RCC 7860 (cell line): ENCODE measurements at regions not wholly inside any gene's neighbourhood (a gene's known extent, or its start where the extent isn't known, plus 50 kb on each side); places are given as distances from the start of the nearest gene placed in this dataset.

Experiments
- DNase-seq: peaks from one replicate; pipeline ENCODE4 v3.0.0-alpha.2; 2015; ENCODE audit warnings: low spot score
- FAIRE-seq: peaks from 2 replicates; lab custom pipeline; 2012; peaks lifted over from hg19 to GRCh38; lab: Jason Lieb, UNC

DNA sequence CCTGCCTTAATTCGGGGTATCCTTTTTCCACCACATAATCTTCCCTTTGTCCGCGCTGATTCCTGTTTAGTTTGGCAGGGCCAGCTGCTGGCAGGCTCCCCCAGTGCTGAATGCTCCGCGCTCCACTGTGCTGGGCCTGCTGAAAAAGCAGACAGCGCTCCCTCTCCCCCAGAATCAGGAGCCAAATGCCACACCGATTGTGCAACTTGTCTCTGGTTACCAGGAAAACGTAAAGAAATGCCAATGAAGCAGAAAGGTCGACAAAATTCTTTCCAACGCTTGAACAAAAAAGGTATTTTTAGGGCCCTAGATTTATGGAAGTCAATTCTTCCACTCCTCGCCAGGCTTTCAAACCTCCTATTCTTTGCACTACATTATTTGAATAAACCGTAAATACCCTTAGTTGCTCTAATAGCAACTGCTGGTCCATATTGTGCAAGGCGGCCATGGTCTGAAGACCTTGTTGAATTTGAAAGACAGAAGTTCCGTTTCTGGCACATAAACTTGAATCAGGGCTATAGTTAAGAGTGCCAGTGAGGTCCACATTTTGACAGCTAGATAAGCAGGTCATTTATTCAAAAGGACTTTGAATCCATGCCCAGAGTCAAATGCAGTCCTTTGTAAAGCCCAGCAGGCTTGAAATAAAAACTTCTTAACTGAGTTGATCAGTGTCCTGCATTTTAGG lies 206.7 kb upstream of the RFC3 start:
- FAIRE-seq (no peak), DNase-seq (peak; percentile 21)

- no peak for FAIRE-seq
- DNase-seq: no peak
These were observed 205.0 kb upstream of the RFC3 start for GRCh38 chr13:33612641-33613638.

DNA sequence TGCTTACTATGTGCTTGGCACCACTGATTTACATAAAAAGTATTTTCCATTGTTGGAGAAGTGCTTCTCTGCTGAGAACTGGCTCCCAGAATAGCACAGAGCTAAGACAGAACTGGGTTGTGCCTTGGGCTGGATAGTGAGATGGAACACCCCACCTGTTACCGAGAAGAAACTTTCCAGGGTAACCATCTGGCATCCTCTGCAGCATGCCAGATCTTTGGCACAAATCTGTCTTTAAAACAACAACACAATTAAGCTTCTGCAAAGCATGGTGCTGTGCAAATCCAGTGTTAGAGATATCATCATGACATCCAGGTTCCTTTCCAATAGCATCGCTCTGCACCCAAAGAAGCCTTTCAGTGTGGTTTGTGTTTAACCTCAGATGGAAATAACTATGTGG lies 202.5 kb upstream of the RFC3 start:
- no peak for FAIRE-seq
- no peak for DNase-seq

- FAIRE-seq (no peak), DNase-seq (no peak)
These were observed 201.8 kb upstream of the RFC3 start for GRCh38 chr13:33616130-33616529.

- DNase-seq (no peak), FAIRE-seq (no peak)
These were observed 200.9 kb upstream of the RFC3 start for GRCh38 chr13:33617055-33617454.

GRCh38 chr13:33624253-33624652 lies 193.7 kb upstream of the RFC3 start:
- DNase-seq (no peak), FAIRE-seq (no peak)

- no peak for DNase-seq
- no peak for FAIRE-seq
These were observed 193.2 kb upstream of the RFC3 start for GRCh38 chr13:33624740-33625139.

- no peak for FAIRE-seq
- no peak for DNase-seq
These were observed 191.5 kb upstream of the RFC3 start for GRCh38 chr13:33626407-33626806.

- FAIRE-seq: no peak
These were observed 189.3 kb upstream of the RFC3 start for GRCh38 chr13:33628662-33629061.

GRCh38 chr13:33629605-33630360 lies 188.2 kb upstream of the RFC3 start:
- DNase-seq (no peak), FAIRE-seq (no peak)

More at GRCh38 chr13:33628662-33629061, 189.3 kb upstream of the RFC3 start:
- no peak for DNase-seq

GRCh38 chr13:33633701-33634545 lies 184.0 kb upstream of the RFC3 start:
- FAIRE-seq (no peak), DNase-seq (no peak)

GRCh38 chr13:33634546-33634982 lies 183.4 kb upstream of the RFC3 start:
- no peak for FAIRE-seq
- no peak for DNase-seq

GRCh38 chr13:33636243-33636642 lies 181.7 kb upstream of the RFC3 start:
- no peak for FAIRE-seq
- DNase-seq: no peak

DNA sequence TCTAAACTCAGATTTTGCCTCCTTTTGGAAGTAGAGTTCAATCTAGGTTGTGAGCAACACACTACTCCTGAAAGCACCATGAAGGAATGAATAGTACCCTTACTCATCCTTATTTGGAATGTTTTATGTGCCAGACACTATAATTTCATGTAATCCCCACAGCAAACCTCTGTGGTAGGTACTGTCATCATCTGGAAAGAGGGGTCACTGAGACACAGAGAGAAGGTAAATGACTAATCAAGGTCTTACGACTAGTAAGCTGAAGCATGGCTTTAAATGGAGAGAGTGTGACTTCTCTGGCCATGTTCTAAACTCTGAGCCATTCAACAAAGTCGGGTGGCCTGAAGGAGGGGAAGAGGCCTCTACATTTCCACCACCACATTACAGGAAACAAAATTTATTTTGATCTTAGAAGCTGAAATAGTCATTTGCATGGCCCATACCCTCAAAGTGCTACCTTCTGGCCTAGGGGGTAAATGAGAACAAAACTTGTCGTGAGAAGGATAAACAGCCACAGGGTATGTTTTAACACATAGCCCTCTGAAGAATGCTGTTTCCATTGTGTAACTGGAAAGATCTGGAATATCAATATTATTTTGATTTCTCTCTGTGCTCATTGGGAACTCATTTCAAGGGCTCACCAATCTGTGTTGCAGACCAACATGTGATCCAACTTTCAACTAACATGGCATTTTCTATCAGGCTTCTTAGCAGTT lies 180.8 kb upstream of the RFC3 start:
- FAIRE-seq: no peak
- DNase-seq: no peak

GRCh38 chr13:33637978-33638743 lies 179.8 kb upstream of the RFC3 start:
- DNase-seq (no peak), FAIRE-seq (peak; percentile 80)

DNA sequence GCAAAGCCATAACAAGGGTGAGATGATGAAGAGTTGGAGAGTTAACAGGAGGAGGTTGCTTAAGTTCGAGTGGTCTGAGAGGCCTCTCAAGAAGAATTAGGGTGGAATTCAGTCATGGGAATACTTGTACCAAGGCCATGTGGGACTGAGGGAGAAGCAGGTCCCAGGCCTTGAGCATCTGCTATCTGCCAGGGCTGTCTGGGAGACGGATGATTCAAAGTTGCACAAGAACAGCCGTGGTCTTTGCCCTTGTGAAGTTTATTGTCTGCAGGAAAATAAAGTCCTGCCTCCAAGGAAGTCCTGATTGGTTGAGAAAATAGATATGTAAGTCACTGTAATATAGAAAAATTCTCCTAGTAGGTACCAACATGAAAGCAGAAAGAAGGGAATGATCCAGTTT lies 178.8 kb upstream of the RFC3 start:
- DNase-seq: no peak
- FAIRE-seq: no peak

GRCh38 chr13:33639626-33640080 lies 178.3 kb upstream of the RFC3 start:
- FAIRE-seq (no peak), DNase-seq (no peak)

GRCh38 chr13:33640832-33641231 lies 177.1 kb upstream of the RFC3 start:
- DNase-seq (no peak), FAIRE-seq (no peak)
